GM12872 (cell line): ENCODE measurements at regions not wholly inside any gene's neighbourhood (a gene's known extent, or its start where the extent isn't known, plus 50 kb on each side); places are given as distances from the start of the nearest gene placed in this dataset.

ENCODE experiments used
- CTCF ChIP-seq: IDR thresholded peaks from 3 replicates; pipeline ENCODE4 v1.5.1; 2011; ENCODE audit warnings: low read depth, mild to moderate bottlenecking, low read length, moderate library complexity; ENCODE audit not compliant: insufficient read depth

- TF ChIP-seq CTCF = no peak
Measured at GRCh38 chr20:4086771-4087687, 61.6 kb upstream of the SMOX start.

GRCh38 chr20:4084721-4085120, 63.9 kb upstream of the SMOX start:
- TF ChIP-seq CTCF = no peak

- no peak for TF ChIP-seq CTCF
Measured at GRCh38 chr20:4084096-4084495, 64.5 kb upstream of the SMOX start.

- TF ChIP-seq CTCF = no peak
Measured at GRCh38 chr20:4083098-4083865, 65.3 kb upstream of the SMOX start.

- no peak for TF ChIP-seq CTCF
Measured at GRCh38 chr20:4082406-4083097, 66.1 kb upstream of the SMOX start.

GRCh38 chr20:4081421-4081820, 66.1 kb upstream of the RNF24 start:
- TF ChIP-seq CTCF = no peak

GRCh38 chr20:4076671-4077070, 61.3 kb upstream of the RNF24 start:
- TF ChIP-seq CTCF = no peak
